OCI-LY3 (cell line): ENCODE measurements at regions not wholly inside any gene's neighbourhood (a gene's known extent, or its start where the extent isn't known, plus 50 kb on each side); places are given as distances from the start of the nearest gene placed in this dataset.

Experiments
- H2AFZ ChIP-seq: fragments of 200-600, 300-600 bp; shearing (Covaris generic); 2 replicates; pipeline ENCODE4 v1.6.0; 2014; ENCODE audit warnings: antibody characterized with exemption, low read depth, low read length
- H3K27ac ChIP-seq: fragments of 200-600, 300-600 bp; sonication (generic); 2 replicates; pipeline ENCODE4 v1.5.1; 2014; ENCODE audit warnings: mild to moderate bottlenecking, low read length, moderate library complexity, mixed read lengths
- H3K27me3 ChIP-seq: fragments of 200-600, 300-600 bp; sonication (generic); 2 replicates; pipeline ENCODE4 v1.6.1; 2014; ENCODE audit warnings: low read depth, low read length, mixed read lengths
- H3K36me3 ChIP-seq: fragments of 200-600, 300-600 bp; sonication (generic); replicated peaks from 2 replicates; pipeline ENCODE3; 2014; ENCODE audit warnings: low read depth, low read length, mixed read lengths
- H3K4me1 ChIP-seq: fragments of 300-600, 200-600 bp; sonication (generic); 2 replicates; pipeline ENCODE4 v1.6.1; 2014; ENCODE audit warnings: low read length, mixed read lengths
- H3K4me2 ChIP-seq: fragments of 200-600, 300-600 bp; sonication (generic); 2 replicates; pipeline ENCODE4 v1.6.1; 2014; ENCODE audit warnings: low read length, mixed read lengths
- H3K4me3 ChIP-seq: fragments of 300-600, 200-600 bp; sonication (generic); 2 replicates; pipeline ENCODE4 v1.5.1; 2014; ENCODE audit warnings: antibody characterized with exemption, mild to moderate bottlenecking, low read length, moderate library complexity
- H3K79me2 ChIP-seq: fragments of 300-600, 200-600 bp; shearing (Covaris generic); 2 replicates; pipeline ENCODE4 v1.6.1; 2014; ENCODE audit warnings: mild to moderate bottlenecking, low read length, mixed read lengths
- H3K9ac ChIP-seq: fragments of 300-600, 200-600 bp; shearing (Covaris generic); 2 replicates; pipeline ENCODE4 v1.6.0; 2014; ENCODE audit warnings: mild to moderate bottlenecking, low read length, moderate library complexity
- H3K9me3 ChIP-seq: fragments of 200-600, 300-600 bp; shearing (Covaris generic); 2 replicates; pipeline ENCODE4 v1.6.1; 2014; ENCODE audit warnings: low read length, mixed read lengths; ENCODE audit not compliant: insufficient read depth
- H4K20me1 ChIP-seq: fragments of 200-600, 300-600 bp; sonication (generic); 2 replicates; pipeline ENCODE4 v1.6.1; 2016; ENCODE audit warnings: low read length, mixed read lengths; ENCODE audit not compliant: insufficient read depth
- EZH2phosphoT487 ChIP-seq: fragments of 200-600 bp; shearing (Covaris generic); IDR thresholded peaks from 2 replicates; pipeline ENCODE4 v1.6.1; 2018; ENCODE audit warnings: antibody characterized with exemption, mixed run types, low read depth
- TF ChIP-seq, protein P1 (sequence below): fragments of 200-600, 300-600 bp; sonication (generic); IDR thresholded peaks from 2 replicates; pipeline ENCODE4 v1.5.1; 2014; ENCODE audit warnings: antibody characterized with exemption, low read length, low read depth

DNA sequence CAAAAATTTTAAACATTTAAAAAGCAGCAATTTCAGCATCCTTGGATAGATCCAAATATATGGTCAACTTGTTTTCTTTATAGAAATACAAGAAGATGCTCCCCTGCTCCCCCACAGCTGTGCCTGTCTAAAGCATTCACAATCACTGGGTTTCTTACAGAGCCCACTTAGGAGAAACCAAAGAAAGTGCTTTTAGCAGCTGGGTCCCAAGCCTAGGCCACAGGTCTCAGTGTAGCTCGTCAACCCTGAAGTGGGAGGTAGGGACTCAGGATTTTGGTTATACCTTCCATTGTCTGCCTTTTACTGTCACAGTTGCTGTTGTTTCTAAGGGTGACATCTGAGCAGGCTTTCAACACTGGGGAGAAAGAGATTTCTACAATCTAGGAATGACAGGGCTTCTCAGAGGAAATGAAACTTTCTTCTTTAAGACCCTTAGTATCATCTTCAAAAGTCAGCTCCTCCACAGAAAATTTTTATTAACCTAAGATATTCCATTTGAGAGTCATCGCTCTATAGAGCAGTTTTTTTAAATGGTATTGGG, 199.3 kb upstream of the CMC1 start:
- peak overlapping the region; percentile 17 for H3K4me3 ChIP-seq
- H3K9ac ChIP-seq: peak overlapping the region; percentile 19; the same call in 1 of the 2 replicates
- H3K27ac ChIP-seq: 0 out of 2 replicates have a peak overlapping the region, but pooled peaks have one; percentile 13
- TF ChIP-seq EZH2phosphoT487: no peak
- TF ChIP-seq, protein P1, sequence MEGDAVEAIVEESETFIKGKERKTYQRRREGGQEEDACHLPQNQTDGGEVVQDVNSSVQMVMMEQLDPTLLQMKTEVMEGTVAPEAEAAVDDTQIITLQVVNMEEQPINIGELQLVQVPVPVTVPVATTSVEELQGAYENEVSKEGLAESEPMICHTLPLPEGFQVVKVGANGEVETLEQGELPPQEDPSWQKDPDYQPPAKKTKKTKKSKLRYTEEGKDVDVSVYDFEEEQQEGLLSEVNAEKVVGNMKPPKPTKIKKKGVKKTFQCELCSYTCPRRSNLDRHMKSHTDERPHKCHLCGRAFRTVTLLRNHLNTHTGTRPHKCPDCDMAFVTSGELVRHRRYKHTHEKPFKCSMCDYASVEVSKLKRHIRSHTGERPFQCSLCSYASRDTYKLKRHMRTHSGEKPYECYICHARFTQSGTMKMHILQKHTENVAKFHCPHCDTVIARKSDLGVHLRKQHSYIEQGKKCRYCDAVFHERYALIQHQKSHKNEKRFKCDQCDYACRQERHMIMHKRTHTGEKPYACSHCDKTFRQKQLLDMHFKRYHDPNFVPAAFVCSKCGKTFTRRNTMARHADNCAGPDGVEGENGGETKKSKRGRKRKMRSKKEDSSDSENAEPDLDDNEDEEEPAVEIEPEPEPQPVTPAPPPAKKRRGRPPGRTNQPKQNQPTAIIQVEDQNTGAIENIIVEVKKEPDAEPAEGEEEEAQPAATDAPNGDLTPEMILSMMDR: no peak
- H3K36me3 ChIP-seq: no peaks in the 10 kb centered on the region
- H3K79me2 ChIP-seq: no peaks in the 10 kb centered on the region
- peak overlapping the region; percentile 75 for H3K4me2 ChIP-seq
- no peaks in the 10 kb centered on the region for H3K9me3 ChIP-seq
- peaks cover 19% of the 10 kb centered on the region for H3K4me1 ChIP-seq
- no peak overlapping the region; the same call in 1 of the 2 replicates for H2AFZ ChIP-seq
- no peaks in the 10 kb centered on the region for H4K20me1 ChIP-seq
- no peaks in the 10 kb centered on the region for H3K27me3 ChIP-seq

DNA sequence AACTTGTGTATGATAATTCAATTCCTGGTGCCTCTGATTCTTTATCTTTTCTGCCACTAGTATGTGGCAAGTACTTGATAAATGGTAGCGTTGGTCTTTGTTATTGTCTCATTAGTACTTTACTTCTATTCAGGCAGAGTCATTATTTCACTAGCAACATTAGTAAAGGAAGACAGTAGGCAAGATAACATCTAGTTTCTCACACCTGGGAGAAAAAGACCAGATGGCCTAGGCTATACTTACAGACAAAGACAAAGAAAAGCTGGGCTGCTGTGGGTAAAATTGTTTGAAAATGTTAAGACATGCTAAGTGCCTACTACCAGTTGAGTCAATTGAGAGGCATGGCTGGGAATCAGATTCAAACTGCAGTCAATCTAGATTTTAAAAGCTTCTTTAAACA, 198.7 kb upstream of the CMC1 start:
- H3K4me1 ChIP-seq: peaks cover 19% of the 10 kb centered on the region
- H3K9me3 ChIP-seq: no peaks in the 10 kb centered on the region
- no peak overlapping the region for H2AFZ ChIP-seq
- no peak overlapping the region for H3K4me3 ChIP-seq
- no peaks in the 10 kb centered on the region for H3K36me3 ChIP-seq
- TF ChIP-seq, protein P1: no peak
- no peak for TF ChIP-seq EZH2phosphoT487
- H3K79me2 ChIP-seq: no peaks in the 10 kb centered on the region
- H3K9ac ChIP-seq: no peak overlapping the region
- 0 out of 2 replicates have a peak overlapping the region, but pooled peaks have one; percentile 3 for H3K27ac ChIP-seq
- peak overlapping the region; percentile 75 for H3K4me2 ChIP-seq
- no peaks in the 10 kb centered on the region for H3K27me3 ChIP-seq
- H4K20me1 ChIP-seq: no peaks in the 10 kb centered on the region

DNA sequence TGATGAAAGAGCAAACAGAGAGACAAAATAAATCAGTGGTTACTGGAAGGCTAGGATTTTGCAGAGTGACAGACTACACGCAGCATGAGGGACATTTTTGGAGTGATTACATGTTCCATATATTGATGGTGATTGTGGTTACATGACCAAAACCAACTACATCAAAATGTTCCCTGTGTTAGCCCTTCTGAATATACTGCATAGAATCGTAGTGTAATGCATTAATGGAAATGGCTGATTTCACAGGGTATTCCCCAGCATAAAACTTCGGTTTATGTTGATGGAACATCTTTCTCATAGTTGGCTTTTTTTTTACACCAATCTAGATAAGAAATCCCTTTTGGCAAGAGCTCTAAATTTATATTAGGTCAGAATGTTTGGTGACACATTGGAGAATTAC, 191.3 kb upstream of the CMC1 start:
- Histone ChIP-seq H3K4me3 (no peak overlapping the region), H3K4me1 (no peaks in the 10 kb centered on the region; the same call in 1 of the 2 replicates), H3K79me2 (no peaks in the 10 kb centered on the region), H4K20me1 (no peaks in the 10 kb centered on the region), H3K9me3 (no peaks in the 10 kb centered on the region), H3K27ac (no peak overlapping the region), H3K36me3 (no peaks in the 10 kb centered on the region), H2AFZ (no peak overlapping the region), H3K9ac (no peak overlapping the region), H3K4me2 (no peak overlapping the region), H3K27me3 (no peaks in the 10 kb centered on the region)
- no peak for TF ChIP-seq EZH2phosphoT487
- TF ChIP-seq, protein P1: no peak

DNA sequence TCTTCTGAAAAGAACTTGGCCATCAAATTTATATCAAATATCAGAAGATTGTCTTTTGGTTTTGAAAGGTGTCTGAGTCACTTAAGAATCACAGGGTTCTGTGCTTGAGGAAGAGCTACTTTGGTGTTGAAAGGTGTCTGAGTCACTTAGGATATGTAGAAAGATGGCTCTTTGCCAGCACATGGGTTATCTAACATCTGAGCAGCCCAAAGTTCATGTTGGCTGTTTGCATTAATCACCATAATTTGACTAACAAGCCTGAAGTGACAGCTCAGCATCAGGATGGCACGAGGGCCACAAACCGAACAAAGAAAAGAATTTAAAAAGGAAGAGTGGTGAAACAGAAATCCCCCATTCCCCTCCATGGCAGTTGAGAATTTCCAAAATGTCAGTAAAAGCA, 190.5 kb upstream of the CMC1 start:
- Histone ChIP-seq H3K9me3 (no peaks in the 10 kb centered on the region), H4K20me1 (no peaks in the 10 kb centered on the region), H3K4me1 (peaks cover 6% of the 10 kb centered on the region), H3K27ac (no peak overlapping the region), H3K79me2 (no peaks in the 10 kb centered on the region), H3K9ac (no peak overlapping the region), H2AFZ (no peak overlapping the region), H3K4me2 (no peak overlapping the region), H3K4me3 (no peak overlapping the region), H3K27me3 (peaks cover 3% of the 10 kb centered on the region; the same call in 1 of the 2 replicates), H3K36me3 (no peaks in the 10 kb centered on the region)
- no peak for TF ChIP-seq EZH2phosphoT487
- TF ChIP-seq, protein P1: no peak
